ENCODE measurements at regions not wholly inside any gene's neighbourhood (a gene's known extent, or its start where the extent isn't known, plus 50 kb on each side); places are given as distances from the start of the nearest gene placed in this dataset.

DNA sequence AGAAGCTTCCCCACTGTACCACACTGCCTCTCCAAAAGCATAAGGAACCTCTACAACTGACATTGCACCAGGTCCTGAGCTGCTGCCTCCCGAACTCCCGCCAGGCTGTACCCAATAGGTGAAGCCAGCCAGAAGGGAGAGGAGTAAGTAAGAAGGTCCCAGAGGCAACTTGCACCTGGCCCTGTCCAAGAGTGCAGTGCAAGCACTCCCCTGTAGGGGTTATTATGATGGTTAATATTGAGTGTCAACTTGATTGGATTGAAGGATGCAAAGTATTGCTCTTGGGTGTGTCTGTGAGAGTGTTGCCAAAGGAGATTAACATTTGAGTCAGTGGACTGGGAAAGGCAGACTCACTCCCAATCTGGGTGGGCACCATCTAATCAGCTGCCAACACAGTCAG lies 879.3 kb upstream of the SLIT2 start:
- TF ChIP-seq SPI1 (IDR thresholded peaks at IDR 0.05; ENCODE audit: borderline replicate concordance, low read depth) (no peak), POLR2AphosphoS5 (IDR thresholded peaks at IDR 0.05; ENCODE audit: low read depth) (no peak), GABPA (IDR thresholded peaks at IDR 0.05; ENCODE audit: low read depth) (no peak)
- TF ChIP-seq, protein P1, sequence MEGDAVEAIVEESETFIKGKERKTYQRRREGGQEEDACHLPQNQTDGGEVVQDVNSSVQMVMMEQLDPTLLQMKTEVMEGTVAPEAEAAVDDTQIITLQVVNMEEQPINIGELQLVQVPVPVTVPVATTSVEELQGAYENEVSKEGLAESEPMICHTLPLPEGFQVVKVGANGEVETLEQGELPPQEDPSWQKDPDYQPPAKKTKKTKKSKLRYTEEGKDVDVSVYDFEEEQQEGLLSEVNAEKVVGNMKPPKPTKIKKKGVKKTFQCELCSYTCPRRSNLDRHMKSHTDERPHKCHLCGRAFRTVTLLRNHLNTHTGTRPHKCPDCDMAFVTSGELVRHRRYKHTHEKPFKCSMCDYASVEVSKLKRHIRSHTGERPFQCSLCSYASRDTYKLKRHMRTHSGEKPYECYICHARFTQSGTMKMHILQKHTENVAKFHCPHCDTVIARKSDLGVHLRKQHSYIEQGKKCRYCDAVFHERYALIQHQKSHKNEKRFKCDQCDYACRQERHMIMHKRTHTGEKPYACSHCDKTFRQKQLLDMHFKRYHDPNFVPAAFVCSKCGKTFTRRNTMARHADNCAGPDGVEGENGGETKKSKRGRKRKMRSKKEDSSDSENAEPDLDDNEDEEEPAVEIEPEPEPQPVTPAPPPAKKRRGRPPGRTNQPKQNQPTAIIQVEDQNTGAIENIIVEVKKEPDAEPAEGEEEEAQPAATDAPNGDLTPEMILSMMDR (IDR thresholded peaks at IDR 0.05; ENCODE audit: insufficient read depth, low read length), result no peak
- TF ChIP-seq, protein P2, sequence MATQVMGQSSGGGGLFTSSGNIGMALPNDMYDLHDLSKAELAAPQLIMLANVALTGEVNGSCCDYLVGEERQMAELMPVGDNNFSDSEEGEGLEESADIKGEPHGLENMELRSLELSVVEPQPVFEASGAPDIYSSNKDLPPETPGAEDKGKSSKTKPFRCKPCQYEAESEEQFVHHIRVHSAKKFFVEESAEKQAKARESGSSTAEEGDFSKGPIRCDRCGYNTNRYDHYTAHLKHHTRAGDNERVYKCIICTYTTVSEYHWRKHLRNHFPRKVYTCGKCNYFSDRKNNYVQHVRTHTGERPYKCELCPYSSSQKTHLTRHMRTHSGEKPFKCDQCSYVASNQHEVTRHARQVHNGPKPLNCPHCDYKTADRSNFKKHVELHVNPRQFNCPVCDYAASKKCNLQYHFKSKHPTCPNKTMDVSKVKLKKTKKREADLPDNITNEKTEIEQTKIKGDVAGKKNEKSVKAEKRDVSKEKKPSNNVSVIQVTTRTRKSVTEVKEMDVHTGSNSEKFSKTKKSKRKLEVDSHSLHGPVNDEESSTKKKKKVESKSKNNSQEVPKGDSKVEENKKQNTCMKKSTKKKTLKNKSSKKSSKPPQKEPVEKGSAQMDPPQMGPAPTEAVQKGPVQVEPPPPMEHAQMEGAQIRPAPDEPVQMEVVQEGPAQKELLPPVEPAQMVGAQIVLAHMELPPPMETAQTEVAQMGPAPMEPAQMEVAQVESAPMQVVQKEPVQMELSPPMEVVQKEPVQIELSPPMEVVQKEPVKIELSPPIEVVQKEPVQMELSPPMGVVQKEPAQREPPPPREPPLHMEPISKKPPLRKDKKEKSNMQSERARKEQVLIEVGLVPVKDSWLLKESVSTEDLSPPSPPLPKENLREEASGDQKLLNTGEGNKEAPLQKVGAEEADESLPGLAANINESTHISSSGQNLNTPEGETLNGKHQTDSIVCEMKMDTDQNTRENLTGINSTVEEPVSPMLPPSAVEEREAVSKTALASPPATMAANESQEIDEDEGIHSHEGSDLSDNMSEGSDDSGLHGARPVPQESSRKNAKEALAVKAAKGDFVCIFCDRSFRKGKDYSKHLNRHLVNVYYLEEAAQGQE (IDR thresholded peaks at IDR 0.05; ENCODE audit: insufficient replicate concordance, low read depth), result no peak
- no peak overlapping the region for H3K4me3 ChIP-seq (replicated peaks; ENCODE audit: insufficient read depth, low read length)

DNA sequence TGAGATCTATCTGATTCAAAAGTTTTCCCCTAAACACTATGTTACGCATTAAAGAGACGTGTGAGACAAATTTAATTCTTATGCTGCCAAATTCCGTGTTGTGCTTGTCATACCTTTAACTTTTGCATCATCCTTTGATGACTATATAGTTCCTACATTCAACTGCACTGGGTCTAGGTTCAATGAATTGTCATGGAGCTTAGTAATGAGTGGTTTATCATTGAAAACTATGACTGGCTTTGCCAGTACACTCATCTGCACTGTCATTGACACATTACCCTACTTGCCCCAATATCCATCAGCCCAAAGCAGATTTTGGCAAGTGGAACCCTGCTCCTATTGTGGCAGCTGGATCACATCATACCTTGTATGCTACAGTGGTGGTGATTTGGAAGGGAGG lies 882.9 kb upstream of the SLIT2 start:
- Histone ChIP-seq H3K4me3 (replicated peaks; ENCODE audit: insufficient read depth, low read length) (no peak overlapping the region), H3K27me3 (ENCODE audit: insufficient read depth, poor library complexity, severe bottlenecking) (no peaks in the 10 kb centered on the region), H3K27ac (replicated peaks) (no peak overlapping the region)
- no peak for DNase-seq (ENCODE audit: low read depth in 1 of 2, low spot score in 1 of 2)
- TF ChIP-seq POLR2AphosphoS5 (IDR thresholded peaks at IDR 0.05; ENCODE audit: low read depth) (no peak), GABPA (IDR thresholded peaks at IDR 0.05; ENCODE audit: low read depth) (no peak)
- TF ChIP-seq, protein P1 (IDR thresholded peaks at IDR 0.05; ENCODE audit: insufficient read depth, low read length), result no peak

More for the DNA sequence above, 879.3 kb upstream of the SLIT2 start:
- Histone ChIP-seq H3K27me3 (ENCODE audit: insufficient read depth, poor library complexity, severe bottlenecking) (no peaks in the 10 kb centered on the region), H3K27ac (replicated peaks) (no peak overlapping the region)
- DNase-seq (ENCODE audit: low read depth in 1 of 2, low spot score in 1 of 2), result no peak

DNA sequence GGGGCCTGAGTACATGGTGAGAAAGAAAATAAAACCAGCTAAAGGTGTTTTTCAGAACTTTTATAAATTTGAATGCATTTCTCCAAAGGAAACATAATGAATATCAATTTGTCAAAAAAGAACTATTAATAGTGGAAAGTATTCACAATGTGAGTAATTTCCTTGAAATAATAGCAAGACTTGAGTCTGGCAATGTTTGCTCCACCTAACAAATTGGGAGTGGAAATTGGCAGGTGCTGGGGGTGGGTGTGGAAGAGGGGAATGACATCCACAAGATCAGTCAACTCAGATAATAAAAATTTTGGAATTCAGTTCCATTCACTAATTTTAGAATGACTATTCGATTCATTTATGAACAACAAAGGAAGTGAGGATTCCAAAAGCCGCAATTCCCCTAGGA lies 884.8 kb upstream of the SLIT2 start:
- no peak for DNase-seq (ENCODE audit: low read depth in 1 of 2, low spot score in 1 of 2)
- Histone ChIP-seq H3K27ac (replicated peaks) (no peak overlapping the region), H3K27me3 (ENCODE audit: insufficient read depth, poor library complexity, severe bottlenecking) (no peaks in the 10 kb centered on the region), H3K4me3 (replicated peaks; ENCODE audit: insufficient read depth, low read length) (no peak overlapping the region)
- TF ChIP-seq POLR2AphosphoS5 (IDR thresholded peaks at IDR 0.05; ENCODE audit: low read depth) (no peak), SPI1 (IDR thresholded peaks at IDR 0.05; ENCODE audit: borderline replicate concordance, low read depth) (no peak), GABPA (IDR thresholded peaks at IDR 0.05; ENCODE audit: low read depth) (no peak)
- TF ChIP-seq, protein P2 (IDR thresholded peaks at IDR 0.05; ENCODE audit: insufficient replicate concordance, low read depth), result no peak
- TF ChIP-seq, protein P1 (IDR thresholded peaks at IDR 0.05; ENCODE audit: insufficient read depth, low read length), result no peak

DNA sequence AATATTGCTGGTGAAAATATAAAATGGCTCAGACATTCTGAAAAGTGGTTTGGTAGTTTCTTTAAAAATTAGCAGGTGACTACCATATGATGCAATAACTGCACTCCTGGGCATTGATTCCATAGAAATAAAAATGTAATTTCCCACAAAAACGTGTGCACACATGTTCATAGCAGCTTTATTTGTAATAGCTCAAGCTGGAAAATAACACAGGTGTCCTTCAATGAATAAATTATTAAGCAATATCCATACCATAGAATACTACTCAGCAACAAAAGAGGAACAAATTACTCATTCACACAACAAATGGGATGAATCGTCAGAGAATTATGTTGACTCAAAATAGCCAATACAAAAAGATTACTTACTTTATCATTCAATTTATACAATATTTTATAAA lies 893.7 kb upstream of the SLIT2 start:
- Histone ChIP-seq H3K27ac (replicated peaks) (no peak overlapping the region), H3K4me3 (replicated peaks; ENCODE audit: insufficient read depth, low read length) (no peak overlapping the region), H3K27me3 (ENCODE audit: insufficient read depth, poor library complexity, severe bottlenecking) (no peaks in the 10 kb centered on the region)
- DNase-seq (ENCODE audit: low read depth in 1 of 2, low spot score in 1 of 2), result no peak
- TF ChIP-seq, protein P2 (IDR thresholded peaks at IDR 0.05; ENCODE audit: insufficient replicate concordance, low read depth), result no peak
- no peak for TF ChIP-seq SPI1 (IDR thresholded peaks at IDR 0.05; ENCODE audit: borderline replicate concordance, low read depth)
- TF ChIP-seq, protein P1 (IDR thresholded peaks at IDR 0.05; ENCODE audit: insufficient read depth, low read length), result no peak

Measured in HL-60 (cell line).